Body of pancreas (tissue), 4 donors: ENCODE measurements at regions not wholly inside any gene's neighbourhood (a gene's known extent, or its start where the extent isn't known, plus 50 kb on each side); places are given as distances from the start of the nearest gene placed in this dataset.

Experiments
- POLR2A ChIP-seq, 3 donors: fragments of 450-650 bp; IDR thresholded peaks; one replicate each; pipeline ENCODE4 v1.6.1; 2016; ENCODE audit warnings: antibody characterized with exemption in 3 of 3, mild to moderate bottlenecking in 2 of 3
- TF ChIP-seq, protein P1 (sequence below), 7 experiments: fragments of 450-650 bp in 4 of 7; fragments of 200-600 bp in 3 of 7; sonication (generic) in 3 of 7; IDR thresholded peaks; one replicate each; pipeline ENCODE4 v1.5.1; 2016 to 2019; ENCODE audit warnings: antibody characterized with exemption in 7 of 7

DNA sequence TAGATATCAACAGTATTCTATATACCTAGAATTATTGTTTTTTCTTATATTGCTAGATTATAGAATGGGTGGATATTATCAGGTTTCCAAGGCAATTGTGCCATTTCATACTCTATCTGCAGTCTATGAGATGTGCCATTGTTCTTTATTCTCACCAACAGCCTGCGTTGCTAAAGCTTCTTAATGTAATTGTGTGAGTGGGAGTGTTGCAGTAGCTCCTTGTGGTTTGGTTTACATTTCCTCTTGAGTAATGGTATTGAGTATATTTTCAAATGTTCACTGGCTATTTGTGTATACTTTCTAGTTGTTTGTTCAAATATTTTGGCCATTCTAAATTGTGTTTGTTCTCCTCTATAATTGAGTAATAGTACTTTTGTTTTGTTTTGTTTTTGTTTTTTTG lies 199.2 kb downstream of the TFEC start:
- TF ChIP-seq POLR2A (IDR thresholded peaks at IDR 0.05): no peak
- TF ChIP-seq, protein P1, sequence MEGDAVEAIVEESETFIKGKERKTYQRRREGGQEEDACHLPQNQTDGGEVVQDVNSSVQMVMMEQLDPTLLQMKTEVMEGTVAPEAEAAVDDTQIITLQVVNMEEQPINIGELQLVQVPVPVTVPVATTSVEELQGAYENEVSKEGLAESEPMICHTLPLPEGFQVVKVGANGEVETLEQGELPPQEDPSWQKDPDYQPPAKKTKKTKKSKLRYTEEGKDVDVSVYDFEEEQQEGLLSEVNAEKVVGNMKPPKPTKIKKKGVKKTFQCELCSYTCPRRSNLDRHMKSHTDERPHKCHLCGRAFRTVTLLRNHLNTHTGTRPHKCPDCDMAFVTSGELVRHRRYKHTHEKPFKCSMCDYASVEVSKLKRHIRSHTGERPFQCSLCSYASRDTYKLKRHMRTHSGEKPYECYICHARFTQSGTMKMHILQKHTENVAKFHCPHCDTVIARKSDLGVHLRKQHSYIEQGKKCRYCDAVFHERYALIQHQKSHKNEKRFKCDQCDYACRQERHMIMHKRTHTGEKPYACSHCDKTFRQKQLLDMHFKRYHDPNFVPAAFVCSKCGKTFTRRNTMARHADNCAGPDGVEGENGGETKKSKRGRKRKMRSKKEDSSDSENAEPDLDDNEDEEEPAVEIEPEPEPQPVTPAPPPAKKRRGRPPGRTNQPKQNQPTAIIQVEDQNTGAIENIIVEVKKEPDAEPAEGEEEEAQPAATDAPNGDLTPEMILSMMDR (IDR thresholded peaks at IDR 0.05): no peak
